NCI-H2171 treated with DMSO at 0.1 percent for 48 hours (cell line): ENCODE measurements at regions not wholly inside any gene's neighbourhood (a gene's known extent, or its start where the extent isn't known, plus 50 kb on each side); places are given as distances from the start of the nearest gene placed in this dataset.
"Not testable (repeated sequence)": the region's sequence is repeated elsewhere in the genome, so short reads cannot be mapped to it uniquely, and the experiment has no call there.

Source experiments
- DNase-seq: peaks from one replicate; lab custom pipeline; 2025; lab: John Stamatoyannopoulos, UW

DNA sequence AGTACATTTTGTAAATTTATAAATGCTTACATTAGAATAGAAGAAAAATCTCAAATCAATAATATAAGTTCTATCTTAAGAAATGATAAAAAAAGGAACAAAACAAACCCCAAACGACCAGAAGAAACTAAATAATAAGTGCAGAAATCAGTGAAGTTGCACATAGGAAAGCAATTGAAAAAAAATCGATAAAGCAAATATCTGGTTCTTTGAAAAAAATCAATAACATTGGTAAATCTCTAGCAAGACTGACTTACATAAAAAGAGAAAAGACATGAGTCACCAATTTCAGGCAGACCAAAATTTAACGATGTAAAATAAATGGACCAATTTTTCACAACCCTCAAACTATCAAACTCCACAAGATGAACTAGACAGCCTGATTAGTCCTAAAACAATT is 249.9 kb upstream of the HDAC4 start:
- DNase-seq: no peak

DNA sequence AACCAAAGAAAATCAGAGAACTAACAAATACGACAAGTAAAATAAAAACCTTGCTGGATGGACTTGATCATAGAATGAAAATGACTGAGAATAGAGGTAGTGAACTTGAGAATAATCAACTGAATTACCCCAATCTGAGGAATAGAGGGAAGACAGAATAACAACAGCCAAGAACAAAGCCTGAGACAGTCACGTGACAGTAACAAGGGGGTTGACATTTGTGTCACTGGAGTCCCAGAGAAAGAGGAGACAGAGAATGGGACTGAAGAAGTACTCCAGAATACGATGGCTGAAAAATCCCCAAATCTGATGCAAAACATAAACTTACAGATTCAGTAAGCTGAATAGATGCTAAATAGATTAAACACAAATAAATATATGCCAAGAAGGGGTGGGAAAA is 248.5 kb upstream of the HDAC4 start:
- no peak for DNase-seq

DNA sequence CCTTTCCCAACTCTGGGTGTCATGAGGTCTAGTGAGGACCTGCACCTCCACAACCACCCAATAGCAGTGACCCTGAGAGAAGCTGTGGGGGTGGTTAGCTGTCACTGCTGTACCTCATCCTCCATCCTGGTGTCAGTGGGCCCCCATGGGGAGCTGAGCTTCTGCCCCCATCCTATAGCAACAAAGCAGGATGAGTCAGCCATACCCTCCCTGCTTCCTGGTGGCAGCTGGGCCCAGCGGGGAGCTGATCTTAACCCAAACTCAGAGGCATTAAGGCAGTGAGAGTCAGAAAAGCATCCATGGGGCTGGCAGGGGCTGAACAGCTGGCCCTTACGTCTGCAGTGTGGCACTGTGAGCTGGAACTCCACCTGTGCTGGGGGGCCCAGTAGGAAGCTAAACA is 247.8 kb upstream of the HDAC4 start:
- peak; percentile 79 for DNase-seq

DNA sequence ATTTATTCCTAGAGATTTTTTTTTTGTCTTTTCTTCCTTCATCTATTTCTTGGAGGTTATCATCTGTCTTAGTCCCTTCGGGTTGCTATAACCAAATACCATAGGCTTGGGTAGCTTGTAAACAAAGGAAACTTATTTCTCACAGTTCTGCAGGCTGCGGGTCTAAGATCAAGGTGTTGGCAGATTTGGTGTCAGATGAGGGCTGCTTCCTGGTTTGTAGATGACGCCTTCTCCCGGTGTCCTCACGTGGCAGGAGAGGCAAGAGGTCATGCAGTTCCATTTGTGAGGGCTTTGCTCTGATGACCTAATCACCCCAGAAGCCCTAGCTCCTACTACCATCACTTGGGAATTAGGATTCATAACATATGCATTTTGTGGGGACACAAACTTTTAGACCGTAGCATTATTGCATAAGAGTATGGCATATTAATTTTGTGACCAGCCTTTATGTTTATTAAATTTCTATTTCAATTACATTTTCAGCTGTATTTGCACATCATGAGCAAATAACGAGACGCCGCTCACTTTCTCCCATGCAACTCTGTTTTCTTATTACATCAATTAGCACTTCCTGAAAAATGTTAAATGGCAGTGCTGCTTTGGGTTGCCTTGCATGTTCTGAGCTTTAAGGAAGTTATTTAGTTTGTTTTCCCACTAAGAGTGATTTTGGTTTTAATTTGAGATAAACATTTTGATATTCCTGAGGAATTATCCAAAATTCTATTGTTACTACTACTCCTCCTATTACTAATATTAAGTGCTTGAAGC is 246.4 kb upstream of the HDAC4 start:
- no peak for DNase-seq

DNA sequence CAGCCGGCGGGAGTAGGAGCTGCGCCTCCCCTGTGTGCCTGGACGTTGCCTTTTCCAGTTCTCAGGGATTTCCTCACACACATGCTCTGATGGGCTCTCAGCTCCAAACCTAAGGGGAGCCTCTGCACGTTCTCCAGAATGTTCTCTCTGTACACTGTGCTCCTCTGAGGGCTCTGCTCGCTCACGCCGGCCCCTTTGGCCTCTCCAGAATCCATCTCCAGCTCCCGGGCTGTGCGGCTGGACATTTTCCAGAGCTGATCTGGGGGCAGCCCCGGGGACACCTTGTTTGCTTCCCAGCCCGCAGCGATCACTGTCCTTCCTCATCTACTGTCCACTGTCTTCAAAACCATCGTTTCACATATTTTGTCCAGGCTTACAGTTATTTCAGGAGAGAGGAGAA is 245.4 kb upstream of the HDAC4 start:
- no peak for DNase-seq

DNA sequence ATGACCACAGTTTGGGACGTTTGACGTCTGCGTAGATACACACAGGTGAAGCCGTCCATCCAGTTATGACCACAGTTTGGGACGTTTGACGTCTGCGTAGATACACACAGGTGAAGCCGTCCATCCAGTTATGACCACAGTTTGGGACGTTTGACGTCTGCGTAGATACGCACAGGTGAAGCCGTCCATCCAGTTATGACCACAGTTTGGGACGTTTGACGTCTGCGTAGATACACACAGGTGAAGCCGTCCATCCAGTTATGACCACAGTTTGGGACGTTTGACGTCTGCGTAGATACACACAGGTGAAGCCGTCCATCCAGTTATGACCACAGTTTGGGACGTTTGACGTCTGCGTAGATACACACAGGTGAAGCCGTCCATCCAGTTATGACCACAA is 243.8 kb upstream of the HDAC4 start:
- DNase-seq: not testable (repeated sequence)

DNA sequence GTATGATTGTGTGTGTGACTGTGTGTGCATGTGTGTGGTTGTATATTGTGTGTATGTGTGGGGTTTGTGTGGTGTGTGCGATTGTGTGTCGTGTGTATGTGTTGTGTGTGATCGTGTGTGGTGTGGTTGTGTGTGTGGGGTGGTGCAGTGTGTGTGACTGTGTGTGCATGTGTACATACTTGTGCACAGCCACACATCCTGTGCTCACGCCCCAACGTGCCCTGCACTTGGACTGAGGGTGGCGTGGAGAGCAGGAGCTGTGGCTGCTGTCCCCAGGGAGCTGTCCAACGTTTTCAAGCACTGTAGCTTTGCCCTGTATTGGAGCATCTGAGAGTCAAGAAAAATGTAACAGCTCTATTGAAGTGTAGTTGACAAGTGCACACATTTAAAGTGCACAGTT is 243.2 kb upstream of the HDAC4 start:
- no peak for DNase-seq

DNA sequence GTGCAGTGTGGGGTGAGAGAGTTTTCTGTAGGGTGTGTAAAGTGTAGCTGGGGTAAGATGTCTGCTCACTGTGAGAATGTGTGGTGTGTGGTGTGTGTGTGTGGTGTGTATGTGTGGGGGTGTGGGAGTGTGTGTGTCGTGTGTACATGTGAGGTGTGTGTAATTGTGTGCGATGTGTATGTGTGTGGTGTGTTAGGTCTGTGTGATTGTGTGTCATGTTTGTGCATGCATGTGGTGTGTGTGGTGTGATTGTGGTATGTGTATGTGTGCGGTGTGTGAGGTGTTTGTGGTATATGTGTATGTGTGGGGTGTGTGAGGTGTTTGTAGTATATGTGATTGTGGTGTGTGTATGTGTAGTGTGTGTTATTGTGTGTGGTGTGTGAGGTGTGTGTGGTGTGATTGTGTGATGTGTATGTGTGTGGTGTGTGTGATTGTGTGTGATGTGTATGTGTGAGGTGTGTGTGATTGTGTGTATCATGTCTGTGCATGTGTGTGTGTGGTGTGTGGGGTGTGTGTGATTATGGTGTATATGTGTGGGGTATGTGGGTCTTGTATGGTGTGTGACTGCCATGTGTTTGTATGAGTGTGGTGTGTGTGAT is 241.7 kb upstream of the HDAC4 start:
- no peak for DNase-seq

DNA sequence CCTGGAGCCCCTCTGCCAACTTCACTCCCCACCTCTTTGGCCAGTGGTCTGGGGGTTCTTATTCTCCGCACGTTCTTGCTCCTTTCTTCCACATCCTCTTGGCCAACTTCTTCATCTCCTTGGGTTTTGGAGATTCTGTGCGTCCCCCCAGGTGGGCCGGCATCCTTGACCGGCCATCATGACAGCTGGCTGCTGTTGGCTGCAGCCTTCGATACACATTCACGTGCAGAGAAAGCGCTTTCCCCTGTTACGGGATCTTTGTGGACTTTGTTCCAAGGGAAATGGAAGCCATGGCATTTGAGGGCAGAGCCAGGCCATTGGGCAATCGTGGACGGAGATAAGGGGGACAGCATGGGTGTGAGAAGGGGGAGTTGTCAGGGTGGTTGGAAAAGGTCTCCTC is 241.1 kb upstream of the HDAC4 start:
- not testable (repeated sequence) for DNase-seq

DNA sequence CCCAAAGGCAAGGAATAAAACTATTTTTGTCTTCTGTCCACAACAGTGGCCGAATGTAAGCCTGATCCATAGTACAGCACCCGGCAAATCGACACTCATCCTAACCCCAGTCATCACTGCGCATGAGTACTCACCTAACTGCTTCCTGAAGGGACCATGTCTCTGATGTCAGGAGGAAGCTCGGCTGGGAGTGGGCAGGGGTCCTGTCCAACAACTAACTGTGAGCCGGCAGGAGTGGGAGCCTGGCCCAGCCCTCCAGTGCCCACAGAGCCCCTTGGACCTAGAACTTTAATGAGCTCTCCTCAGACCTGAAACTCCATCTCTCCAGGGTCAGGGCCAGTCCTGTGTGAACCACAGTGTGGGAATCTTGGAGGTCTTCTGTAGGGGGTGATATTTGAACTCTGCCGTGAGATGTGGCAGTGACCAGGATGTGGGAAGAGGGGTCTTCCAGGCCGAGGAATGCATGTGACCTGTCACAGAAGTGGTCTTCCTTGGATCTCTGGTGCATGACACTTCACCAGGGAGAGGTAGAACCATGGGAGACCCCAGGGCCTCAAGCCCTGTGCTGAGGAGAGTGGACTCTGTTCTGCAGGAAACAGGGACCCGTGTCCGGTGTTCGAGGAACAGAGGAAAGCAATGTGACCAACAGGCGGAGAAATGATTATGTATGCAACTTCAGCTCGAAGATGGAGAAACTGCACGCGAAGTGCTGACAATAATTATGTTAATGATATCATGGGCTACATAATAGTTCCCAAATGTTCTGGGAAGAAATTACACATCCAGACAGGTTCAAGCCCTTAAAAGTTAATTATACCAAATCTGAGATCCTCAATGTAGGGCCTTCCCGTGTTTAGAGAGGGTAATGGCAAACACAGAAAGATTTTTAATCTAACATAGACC is 240.1 kb upstream of the HDAC4 start:
- no peak for DNase-seq

DNA sequence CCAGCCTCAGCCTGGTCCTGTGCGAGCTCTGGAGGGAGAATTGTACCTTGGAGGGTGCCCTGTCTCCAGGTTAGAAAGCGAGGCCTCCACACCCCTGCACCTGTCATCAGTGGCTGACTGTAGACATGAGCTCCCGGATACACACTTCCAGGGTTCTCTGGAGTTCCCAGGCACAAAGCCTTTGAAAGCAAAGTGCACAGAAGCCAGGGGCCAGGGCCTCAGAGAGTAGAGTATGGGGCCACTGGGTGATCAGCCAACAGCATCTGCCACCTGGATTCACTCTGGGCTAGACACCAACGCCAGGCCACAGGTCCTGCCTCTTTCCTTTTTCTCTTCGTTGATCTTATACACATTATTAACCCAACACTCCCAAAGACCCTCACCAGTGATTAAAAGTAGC is 239.4 kb upstream of the HDAC4 start:
- DNase-seq: no peak

DNA sequence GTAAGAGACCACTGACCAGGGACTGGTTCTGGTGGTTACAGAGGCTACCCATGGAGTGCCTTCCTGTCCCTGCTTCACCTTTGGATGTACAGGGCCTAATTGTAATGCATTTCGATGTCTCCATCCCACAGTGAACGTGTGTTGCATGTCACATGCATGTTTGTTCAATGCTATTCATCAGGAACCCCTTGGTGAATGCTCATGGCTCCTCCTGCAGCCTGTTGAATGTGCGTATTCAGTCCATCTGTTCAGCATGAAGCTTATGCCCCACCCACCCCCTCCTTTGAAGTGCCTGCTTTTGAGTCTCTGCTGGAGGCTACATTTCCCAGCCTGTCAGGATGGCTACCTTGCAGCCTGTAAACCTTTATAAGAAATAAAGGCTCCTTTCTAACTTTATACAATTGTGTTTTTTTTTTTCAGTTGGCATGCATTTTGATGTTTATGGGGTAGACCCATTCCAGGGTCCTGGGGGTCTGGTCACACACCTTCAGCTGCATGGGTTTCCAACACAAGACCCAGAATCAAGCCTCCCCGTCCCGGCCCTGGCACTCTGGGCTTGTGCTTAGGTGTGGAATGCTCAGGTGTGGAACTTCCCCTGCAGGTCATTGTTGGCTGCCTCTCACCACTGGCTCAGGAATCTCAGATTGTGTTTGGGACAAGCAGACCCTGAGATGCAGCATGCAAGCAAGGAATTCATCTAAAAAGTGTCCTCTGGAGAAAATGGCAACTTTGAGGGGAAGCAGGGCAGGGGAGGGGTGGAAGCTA is 238.8 kb upstream of the HDAC4 start:
- no peak for DNase-seq

DNA sequence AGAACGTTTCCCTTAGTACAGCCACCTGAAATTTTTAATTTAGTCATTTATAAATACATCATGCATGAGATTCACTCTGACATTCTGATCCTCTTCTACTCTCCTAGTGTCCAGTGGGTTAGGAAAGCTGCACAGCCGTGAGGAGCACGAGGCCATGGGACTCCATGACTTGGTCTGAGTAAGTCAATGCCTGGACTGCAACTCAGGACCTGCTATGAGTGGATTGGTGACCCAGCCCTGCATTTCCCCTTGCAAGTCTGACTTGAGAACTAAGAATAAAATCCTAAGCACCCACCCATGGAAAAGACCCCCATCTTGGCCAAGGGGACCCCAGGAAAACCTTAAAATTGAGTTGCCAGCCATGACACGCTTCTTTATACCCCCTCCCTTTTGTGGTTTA is 237.6 kb upstream of the HDAC4 start:
- no peak for DNase-seq

DNA sequence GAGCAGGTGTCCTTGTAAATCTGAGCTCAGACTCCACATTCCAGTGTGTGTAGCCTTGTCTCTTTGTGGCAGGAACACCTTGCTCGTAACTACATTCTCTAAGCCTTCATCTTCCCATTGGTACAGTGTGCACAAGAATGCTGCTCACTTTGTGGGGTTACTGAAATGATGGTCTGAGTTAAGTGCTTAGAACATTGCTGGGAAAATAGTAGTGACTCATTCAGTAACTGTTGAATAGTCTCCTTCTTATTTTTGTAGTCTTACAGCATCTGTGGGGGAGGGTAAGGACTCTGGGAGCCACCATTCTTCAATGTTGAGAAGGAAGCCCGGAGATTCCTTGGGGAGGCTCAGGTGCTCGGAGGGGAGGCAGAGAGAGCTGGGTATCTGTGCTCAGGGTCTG is 236.0 kb upstream of the HDAC4 start:
- DNase-seq: no peak

DNA sequence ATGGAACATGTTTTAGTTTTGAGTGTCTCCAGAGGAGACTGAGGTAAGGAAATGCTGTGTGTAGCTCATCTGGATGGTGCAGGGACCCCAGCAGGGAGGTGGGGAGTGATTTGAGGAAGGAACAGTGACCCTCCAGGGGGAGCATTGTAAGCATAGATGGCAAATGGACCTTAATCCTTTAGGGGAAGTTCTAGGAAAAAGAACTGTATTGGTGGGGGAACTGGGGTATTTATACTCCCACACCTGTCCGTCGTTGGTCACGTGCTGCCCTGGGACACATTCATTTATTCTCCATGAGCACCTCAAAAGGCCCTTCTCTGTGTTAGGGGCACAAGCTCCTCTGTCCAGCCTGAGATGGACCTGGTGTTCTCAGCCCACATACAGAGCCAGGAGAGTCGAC is 233.9 kb upstream of the HDAC4 start:
- no peak for DNase-seq

DNA sequence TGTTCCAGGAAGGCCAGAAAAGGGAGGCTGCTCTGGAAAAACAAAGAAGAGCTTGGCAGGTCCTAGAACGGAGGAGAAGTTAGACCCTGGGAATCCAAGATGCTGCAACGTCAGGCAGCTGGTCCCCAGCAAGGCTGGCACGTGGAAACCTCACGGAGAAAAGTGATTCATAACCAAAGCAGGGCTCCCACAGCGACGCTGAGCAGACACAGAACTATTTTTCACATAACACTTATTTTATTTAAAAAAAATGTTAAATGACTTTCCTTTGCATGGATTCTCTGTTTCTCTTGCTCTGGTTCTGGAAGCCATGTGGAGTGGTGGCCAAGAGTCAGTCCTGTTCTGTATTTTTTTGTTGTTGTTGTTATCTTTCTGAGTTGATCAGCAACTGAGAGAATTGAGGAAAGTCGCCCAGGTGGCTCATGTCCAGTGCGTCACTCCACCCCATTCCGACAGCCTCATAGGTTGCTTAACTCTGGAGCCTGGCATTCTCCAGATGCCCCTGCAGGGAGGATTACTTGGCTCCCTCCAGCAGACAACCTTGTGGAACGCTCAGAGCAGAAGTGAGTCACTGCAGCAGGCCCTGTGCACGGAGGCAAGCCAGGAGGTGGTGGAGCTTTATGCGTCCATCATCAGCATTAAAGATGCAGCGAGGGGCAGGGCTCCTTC is 229.9 kb upstream of the HDAC4 start:
- DNase-seq: no peak

DNA sequence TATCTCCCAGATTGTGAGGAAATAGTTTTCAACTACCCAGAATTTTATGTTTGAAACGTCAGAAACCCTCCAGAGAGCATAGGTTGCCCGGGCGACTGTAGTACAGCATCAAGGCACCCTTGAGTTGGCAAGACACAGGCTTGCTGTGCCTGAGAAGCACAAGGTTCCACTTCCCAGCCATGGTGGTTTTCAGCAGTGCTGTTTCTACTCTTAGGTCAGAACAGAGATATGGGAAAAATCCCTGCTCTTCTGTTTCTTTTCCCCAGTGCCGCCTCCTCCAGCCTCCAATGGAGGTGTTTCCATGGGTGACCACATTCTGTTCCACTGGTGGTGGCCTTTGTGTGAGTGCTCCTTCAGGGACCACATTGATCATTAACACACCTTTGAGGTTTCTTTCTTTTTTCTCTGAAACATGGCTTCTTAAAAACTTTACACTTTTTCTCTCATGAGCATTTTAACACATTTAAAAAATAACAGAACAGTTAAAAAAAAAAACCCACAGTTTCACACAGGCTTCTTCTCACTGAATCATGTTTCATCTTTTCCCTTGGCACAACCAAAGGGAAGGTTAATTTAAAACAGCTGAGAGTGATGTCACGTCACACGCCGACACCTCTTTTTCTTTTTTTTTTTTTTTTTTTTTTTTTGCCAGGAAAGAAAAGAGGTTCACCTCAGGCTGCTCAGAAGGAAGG is 229.3 kb upstream of the HDAC4 start:
- DNase-seq: no peak

DNA sequence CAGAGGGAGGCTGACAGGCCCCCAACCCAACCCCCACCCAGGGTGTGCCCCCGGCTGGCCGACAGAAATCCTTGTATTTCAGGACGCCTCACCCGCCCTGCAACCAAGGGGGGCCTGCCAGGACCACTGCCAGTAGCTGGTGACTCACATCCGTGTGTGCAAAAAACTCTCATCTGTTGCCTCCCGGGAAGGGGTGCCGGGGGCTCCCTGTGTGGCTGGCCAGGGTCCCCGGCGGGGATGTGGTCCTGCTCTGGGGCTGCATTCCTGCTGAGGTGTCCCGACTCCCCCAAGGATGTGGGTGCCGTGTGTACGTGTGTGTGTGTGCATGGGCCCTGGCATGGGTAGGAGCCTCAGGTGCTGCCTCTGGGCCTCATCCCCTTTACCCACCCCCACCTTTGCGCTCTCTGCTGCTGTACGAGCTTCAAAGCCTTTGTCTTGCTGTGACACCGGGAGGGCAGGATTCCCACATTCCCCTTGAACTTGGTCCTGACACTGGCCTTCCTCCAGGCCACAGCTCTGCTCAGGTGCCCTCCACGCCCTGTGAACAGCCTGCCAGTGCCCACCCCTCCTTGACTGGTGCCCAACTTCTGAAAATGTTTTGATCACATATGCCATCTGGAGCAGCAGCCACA is 226.3 kb upstream of the HDAC4 start:
- DNase-seq: no peak

DNA sequence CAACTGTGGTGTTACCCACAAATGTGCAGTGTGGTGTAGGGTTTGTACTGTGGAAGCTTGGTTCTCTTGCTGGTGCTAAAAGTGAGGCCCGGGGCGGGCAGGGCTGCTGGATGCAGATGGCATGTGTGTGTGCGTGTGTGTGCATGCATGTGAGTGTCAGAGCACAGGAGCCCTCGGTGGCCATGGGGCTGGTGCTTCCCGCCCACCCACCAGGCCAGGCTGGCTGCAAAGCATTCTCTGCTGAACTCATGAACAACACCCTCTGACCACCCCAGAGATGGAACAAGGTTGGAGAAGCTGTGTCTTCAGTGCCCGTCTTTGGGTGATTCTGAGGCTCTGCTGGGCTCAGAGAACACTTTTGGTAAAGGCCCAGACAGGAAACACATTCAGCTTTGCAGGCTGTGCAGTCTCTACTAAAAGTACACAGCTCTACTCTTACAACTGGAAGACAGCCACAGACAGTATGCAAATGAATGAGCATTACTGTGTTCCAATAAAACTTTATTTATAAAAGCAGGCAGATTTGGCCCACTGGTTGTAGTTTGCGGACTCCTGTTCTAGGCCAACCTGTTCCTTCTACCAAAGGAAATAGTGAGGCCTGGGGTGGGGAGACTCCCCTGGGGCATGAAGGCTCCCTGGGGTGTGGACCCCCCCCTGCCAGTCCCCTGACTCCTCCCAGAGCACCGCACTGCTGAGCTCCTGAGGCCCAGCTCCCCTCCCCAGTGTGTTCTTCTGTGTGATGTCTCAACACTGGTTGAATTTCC is 225.3 kb upstream of the HDAC4 start:
- no peak for DNase-seq
